ENCODE measurements at regions not wholly inside any gene's neighbourhood (a gene's known extent, or its start where the extent isn't known, plus 50 kb on each side); places are given as distances from the start of the nearest gene placed in this dataset.

DNA sequence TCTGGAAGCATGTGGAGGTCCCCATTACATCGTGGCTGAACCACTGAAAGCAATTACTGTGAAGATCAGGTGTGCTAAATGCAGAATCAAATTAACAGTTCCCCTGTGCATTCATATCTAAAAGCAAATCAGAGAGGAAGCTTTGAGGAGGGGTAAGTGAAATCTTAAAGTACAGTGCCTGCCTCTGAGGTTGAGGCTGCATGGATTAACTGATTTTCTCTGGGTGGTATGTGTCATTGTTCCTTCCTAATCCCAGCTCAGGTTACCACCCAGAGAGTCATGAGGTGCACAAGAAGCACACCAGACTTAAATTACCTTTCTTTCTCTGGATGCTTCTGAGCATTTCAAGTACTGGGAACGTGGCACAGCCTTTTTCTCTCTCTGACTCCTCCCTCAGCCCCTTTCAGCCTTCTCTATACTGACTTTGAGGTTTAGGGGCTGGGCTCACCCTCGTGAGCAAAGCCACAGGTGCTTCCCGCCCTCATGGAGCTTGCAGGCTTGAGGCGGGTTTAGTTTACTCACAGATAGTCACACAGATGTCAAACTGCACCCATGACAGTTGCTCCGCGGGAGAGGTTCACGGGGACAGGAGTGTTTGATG lies 237.6 kb upstream of the CRY1 start:
- no peak for TF ChIP-seq EZH2 (IDR thresholded peaks at IDR 0.05; ENCODE audit: borderline replicate concordance)
- TF ChIP-seq, protein P1, sequence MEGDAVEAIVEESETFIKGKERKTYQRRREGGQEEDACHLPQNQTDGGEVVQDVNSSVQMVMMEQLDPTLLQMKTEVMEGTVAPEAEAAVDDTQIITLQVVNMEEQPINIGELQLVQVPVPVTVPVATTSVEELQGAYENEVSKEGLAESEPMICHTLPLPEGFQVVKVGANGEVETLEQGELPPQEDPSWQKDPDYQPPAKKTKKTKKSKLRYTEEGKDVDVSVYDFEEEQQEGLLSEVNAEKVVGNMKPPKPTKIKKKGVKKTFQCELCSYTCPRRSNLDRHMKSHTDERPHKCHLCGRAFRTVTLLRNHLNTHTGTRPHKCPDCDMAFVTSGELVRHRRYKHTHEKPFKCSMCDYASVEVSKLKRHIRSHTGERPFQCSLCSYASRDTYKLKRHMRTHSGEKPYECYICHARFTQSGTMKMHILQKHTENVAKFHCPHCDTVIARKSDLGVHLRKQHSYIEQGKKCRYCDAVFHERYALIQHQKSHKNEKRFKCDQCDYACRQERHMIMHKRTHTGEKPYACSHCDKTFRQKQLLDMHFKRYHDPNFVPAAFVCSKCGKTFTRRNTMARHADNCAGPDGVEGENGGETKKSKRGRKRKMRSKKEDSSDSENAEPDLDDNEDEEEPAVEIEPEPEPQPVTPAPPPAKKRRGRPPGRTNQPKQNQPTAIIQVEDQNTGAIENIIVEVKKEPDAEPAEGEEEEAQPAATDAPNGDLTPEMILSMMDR (IDR thresholded peaks at IDR 0.05; ENCODE audit: poor library complexity) = no peak
